ENCODE measurements at regions not wholly inside any gene's neighbourhood (a gene's known extent, or its start where the extent isn't known, plus 50 kb on each side); places are given as distances from the start of the nearest gene placed in this dataset.

DNA sequence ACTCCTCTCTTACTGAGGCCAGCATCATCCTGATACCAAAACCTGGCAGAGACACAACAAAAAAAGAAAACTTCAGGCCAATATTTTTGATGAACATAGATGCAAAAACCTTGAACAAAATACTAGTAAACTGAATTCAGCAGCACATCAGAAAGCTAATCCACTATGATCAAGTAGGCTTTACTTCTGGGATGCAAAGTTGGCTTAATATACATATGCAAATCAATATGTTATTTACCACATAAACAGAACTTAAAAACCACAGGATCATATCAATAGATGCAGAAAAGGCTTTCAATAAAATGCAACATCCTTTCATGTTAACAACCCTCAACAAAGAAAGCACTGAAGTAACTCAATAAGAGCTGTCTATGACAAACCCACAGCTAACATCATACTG, 414.5 kb upstream of the MCTP2 start:
- TF ChIP-seq POLR2A (IDR thresholded peaks at IDR 0.05) (no peak), POLR2AphosphoS5 (IDR thresholded peaks at IDR 0.05) (no peak), EP300 (IDR thresholded peaks at IDR 0.05; ENCODE audit: low read depth) (no peak)
- TF ChIP-seq, protein P1, sequence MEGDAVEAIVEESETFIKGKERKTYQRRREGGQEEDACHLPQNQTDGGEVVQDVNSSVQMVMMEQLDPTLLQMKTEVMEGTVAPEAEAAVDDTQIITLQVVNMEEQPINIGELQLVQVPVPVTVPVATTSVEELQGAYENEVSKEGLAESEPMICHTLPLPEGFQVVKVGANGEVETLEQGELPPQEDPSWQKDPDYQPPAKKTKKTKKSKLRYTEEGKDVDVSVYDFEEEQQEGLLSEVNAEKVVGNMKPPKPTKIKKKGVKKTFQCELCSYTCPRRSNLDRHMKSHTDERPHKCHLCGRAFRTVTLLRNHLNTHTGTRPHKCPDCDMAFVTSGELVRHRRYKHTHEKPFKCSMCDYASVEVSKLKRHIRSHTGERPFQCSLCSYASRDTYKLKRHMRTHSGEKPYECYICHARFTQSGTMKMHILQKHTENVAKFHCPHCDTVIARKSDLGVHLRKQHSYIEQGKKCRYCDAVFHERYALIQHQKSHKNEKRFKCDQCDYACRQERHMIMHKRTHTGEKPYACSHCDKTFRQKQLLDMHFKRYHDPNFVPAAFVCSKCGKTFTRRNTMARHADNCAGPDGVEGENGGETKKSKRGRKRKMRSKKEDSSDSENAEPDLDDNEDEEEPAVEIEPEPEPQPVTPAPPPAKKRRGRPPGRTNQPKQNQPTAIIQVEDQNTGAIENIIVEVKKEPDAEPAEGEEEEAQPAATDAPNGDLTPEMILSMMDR (IDR thresholded peaks at IDR 0.05), result no peak
